ENCODE measurements at regions not wholly inside any gene's neighbourhood (a gene's known extent, or its start where the extent isn't known, plus 50 kb on each side); places are given as distances from the start of the nearest gene placed in this dataset.
A peak's percentile ranks its signal among the peaks of the same experiment; 100 is the strongest.

GRCh38 chr1:10897981-10898728 lies 101.7 kb upstream of the CASZ1 start:
- DNase-seq: no peak

GRCh38 chr1:10898921-10899320 lies 102.5 kb upstream of the CASZ1 start:
- DNase-seq: no peak

GRCh38 chr1:10899490-10900250 lies 103.2 kb upstream of the CASZ1 start:
- DNase-seq: no peak

- DNase-seq: no peak
Measured at GRCh38 chr1:10900251-10900651, 103.8 kb upstream of the CASZ1 start.

- no peak for DNase-seq
Measured at GRCh38 chr1:10900691-10901090, 104.2 kb upstream of the CASZ1 start.

GRCh38 chr1:10901091-10901890 lies 104.8 kb upstream of the CASZ1 start:
- no peak for DNase-seq

- DNase-seq: no peak
Measured at GRCh38 chr1:10901891-10902805, 105.7 kb upstream of the CASZ1 start.

GRCh38 chr1:10903421-10903820 lies 107.0 kb upstream of the CASZ1 start:
- no peak for DNase-seq

GRCh38 chr1:10903821-10904220 lies 107.4 kb upstream of the CASZ1 start:
- no peak for DNase-seq

- DNase-seq: peak; percentile 55
Measured at GRCh38 chr1:10904396-10905358, 107.8 kb upstream of the TARDBP start.

GRCh38 chr1:10905841-10906655 lies 106.4 kb upstream of the TARDBP start:
- DNase-seq: no peak

GRCh38 chr1:10906866-10907519 lies 105.5 kb upstream of the TARDBP start:
- DNase-seq: no peak

- no peak for DNase-seq
Measured at GRCh38 chr1:10908266-10908665, 104.2 kb upstream of the TARDBP start.

GRCh38 chr1:10909697-10910680 lies 102.5 kb upstream of the TARDBP start:
- DNase-seq: peak; percentile 89

- no peak for DNase-seq
Measured at GRCh38 chr1:10910681-10911489, 101.6 kb upstream of the TARDBP start.

- no peak for DNase-seq
Measured at GRCh38 chr1:10911490-10912166, 100.8 kb upstream of the TARDBP start.

- no peak for DNase-seq
Measured at GRCh38 chr1:10912441-10912840, 100.0 kb upstream of the TARDBP start.
